ENCODE measurements at regions not wholly inside any gene's neighbourhood (a gene's known extent, or its start where the extent isn't known, plus 50 kb on each side); places are given as distances from the start of the nearest gene placed in this dataset.

DNA sequence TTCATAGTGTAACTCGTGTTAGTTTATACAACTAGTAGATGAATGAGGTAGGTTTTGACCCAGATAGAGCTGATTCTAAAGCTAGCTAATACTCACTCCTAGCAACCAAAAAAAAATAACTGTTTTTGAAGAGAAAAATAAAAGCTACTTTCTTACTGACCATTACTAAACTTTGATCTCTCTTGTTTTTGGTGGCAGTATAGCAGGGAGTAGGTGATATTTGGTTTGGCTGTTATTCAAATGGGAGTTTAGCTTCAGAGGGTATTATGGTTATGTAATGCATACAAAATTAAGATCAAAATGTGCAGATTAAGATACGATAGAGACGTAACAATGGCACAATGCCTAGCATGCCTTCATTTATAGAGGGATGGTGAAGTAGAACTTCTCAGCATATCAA, 1104.5 kb downstream of the PCDH19 start:
- DNase-seq, result no peak
- Histone ChIP-seq H2BK15ac (ENCODE audit: low read depth, low read length) (no peak overlapping the region), H4K8ac (replicated peaks; ENCODE audit: insufficient read length, low read depth, low read length) (no peak overlapping the region), H3K56ac (ENCODE audit: insufficient read length, low read depth, low read length) (no peak overlapping the region), H4K20me1 (ENCODE audit: control insufficient read depth, insufficient read depth, insufficient read length) (no peaks in the 10 kb centered on the region), H3K18ac (ENCODE audit: insufficient read length, low read depth, low read length) (no peak overlapping the region), H4K5ac (ENCODE audit: insufficient read length, low read depth, low read length) (no peak overlapping the region), H2BK20ac (ENCODE audit: low read depth, low read length, poor library complexity, severe bottlenecking) (no peak overlapping the region), H3K23ac (ENCODE audit: insufficient read length, low read depth, low read length) (no peak overlapping the region), H2BK120ac (ENCODE audit: low read depth, low read length, poor library complexity, severe bottlenecking) (no peak overlapping the region), H2AK5ac (ENCODE audit: insufficient read length, low read length) (no peak overlapping the region), H3K9me3 (ENCODE audit: control insufficient read depth, low read depth, low read length) (no peaks in the 10 kb centered on the region), H3K79me2 (ENCODE audit: insufficient read depth, low read length) (no peaks in the 10 kb centered on the region), H2AFZ (ENCODE audit: low read length) (no peak overlapping the region), H3K4ac (ENCODE audit: low read depth, low read length) (no peak overlapping the region), H2BK5ac (ENCODE audit: insufficient read length, low read length) (no peak overlapping the region), H3K27ac (ENCODE audit: insufficient read length, low read depth, low read length) (no peak overlapping the region), H3K4me1 (ENCODE audit: insufficient read depth, low read length) (no peaks in the 10 kb centered on the region), H3K9ac (ENCODE audit: extremely low read depth, insufficient read length, low read length) (no peak overlapping the region), H3T11ph (ENCODE audit: low read length) (no peak overlapping the region), H3K27me3 (ENCODE audit: insufficient read depth, low read length) (no peaks in the 10 kb centered on the region), H3K4me2 (ENCODE audit: insufficient read depth, insufficient read length, low read length) (no peak overlapping the region), H4K91ac (ENCODE audit: insufficient read length, low read depth, low read length) (no peak overlapping the region), H2BK12ac (ENCODE audit: insufficient read length, low read depth, low read length) (no peak overlapping the region), H3K79me1 (ENCODE audit: insufficient read depth, low read depth, low read length, poor library complexity, severe bottlenecking) (no peaks in the 10 kb centered on the region), H3K14ac (ENCODE audit: insufficient read depth, low read length) (no peak overlapping the region), H3K23me2 (ENCODE audit: insufficient read length, low read depth, low read length, poor library complexity, severe bottlenecking) (no peaks in the 10 kb centered on the region)
- H3K36me3 Mint-ChIP-seq (ENCODE audit: insufficient read depth in 1 of 3, low read depth in 3 of 3), result no peaks in the 10 kb centered on the region
- no peak overlapping the region for H3K4me3 Mint-ChIP-seq
- H3K4me1 Mint-ChIP-seq, result peaks cover 6% of the 10 kb centered on the region in 2 experiments
- no peak for TF ChIP-seq CTCF (conservative IDR thresholded peaks at IDR 0.05)
- no peak overlapping the region for H3K27ac Mint-ChIP-seq
- no peaks in the 10 kb centered on the region for H3K9me3 Mint-ChIP-seq
- whole genome bisulfite sequencing (ENCODE audit: extremely low coverage, insufficient read length, low lambda C conversion rate), result no CpG with 5 or more reads among the region's 3 CpGs
- H3K27me3 Mint-ChIP-seq (ENCODE audit: low read depth), result no peaks in the 10 kb centered on the region; the same call in 1 of the 2 replicates

All from H9 (cell line).